CD4-positive, alpha-beta T cell treated with Interleukin-4 for 1 hour (primary cell): ENCODE measurements at regions not wholly inside any gene's neighbourhood (a gene's known extent, or its start where the extent isn't known, plus 50 kb on each side); places are given as distances from the start of the nearest gene placed in this dataset.
"Not testable (repeated sequence)": the region's sequence is repeated elsewhere in the genome, so short reads cannot be mapped to it uniquely, and the experiment has no call there.

Experiments used
- DNase-seq, 2 donors: peaks; one replicate each; pipeline ENCODE4 v3.0.0-alpha.2; 2020 to 2022

DNA sequence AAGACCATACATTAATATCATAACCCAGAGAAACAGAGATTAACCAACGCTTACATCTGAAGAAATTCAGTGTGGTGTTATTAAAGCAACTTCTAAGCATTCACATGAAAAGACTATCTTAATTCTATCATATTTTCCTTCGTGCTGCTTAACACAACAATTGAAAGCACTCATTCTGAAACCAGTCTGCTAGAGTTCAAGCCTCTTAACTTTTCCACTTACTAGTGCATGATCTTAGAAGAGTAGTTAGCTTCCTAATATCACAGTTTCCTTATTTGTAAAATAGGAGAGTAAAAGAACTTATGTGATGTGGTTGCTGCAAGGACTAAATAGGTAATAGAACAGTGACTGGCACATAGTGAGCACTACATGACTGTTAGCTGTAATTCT, 379.3 kb downstream of the TRIM36 start:
- no peak for DNase-seq

GRCh38 chr5:114789773-114790402, 379.8 kb downstream of the TRIM36 start:
- DNase-seq = no peak

GRCh38 chr5:114782869-114783268, 386.8 kb downstream of the TRIM36 start:
- DNase-seq = no peak

DNA sequence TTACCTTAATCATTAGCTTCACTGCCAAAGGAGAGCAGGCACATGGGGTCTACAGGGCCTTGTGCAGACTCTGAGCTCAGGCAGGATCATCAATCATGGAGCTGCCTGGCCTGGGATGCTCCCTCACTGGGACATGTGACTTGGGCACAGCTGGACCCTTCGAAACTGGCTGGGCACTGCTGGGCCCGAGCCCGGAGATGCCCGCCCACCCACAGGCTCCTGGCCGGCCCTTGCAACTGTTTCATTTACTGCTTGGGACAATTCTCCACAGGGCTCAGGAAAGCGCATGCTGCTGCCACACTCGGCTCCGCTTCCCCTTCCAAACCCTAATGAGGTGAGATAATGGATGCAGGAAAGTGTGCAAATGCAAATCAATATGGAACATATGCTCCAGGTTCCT, 387.5 kb downstream of the TRIM36 start:
- no peak for DNase-seq

DNA sequence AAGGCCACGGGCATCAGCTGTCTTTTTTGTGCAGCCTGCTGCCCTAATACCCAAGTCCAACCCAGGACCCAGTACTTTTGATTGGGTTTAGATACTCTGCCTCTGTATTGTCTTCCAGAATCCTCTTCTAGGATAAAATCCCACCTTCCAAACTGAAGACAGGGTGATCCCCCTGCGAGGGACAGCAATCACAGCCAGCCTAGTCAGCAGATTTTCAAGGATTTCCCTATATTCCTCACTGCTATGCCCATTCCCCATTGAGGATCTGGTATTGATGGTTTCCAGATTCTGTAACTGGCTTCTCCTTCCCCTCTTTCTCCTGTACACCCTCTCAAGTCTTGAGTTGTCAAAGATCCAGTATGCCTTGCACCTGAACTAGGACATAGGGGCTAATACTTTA, 389.4 kb downstream of the TRIM36 start:
- no peak for DNase-seq

DNA sequence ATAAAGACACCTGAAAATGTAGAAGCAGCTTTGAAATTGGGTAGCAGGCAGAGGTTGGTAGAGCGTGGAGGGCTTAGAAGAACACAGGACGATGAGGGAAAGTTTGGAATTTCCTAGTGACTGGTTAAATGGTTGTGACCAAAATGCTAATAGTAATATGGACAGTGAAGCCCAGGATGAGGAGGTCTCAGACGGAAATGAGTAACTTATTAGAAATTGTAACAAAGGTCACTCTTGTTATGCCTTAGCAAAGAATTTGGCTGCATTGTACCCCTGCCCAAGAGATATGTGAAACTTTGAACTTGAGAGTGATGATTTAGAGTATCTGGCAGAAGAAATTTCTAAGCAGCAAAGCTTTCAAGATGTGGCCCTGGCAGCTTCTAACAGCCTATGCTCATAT, 382.5 kb downstream of the KCNN2 start:
- no peak for DNase-seq

DNA sequence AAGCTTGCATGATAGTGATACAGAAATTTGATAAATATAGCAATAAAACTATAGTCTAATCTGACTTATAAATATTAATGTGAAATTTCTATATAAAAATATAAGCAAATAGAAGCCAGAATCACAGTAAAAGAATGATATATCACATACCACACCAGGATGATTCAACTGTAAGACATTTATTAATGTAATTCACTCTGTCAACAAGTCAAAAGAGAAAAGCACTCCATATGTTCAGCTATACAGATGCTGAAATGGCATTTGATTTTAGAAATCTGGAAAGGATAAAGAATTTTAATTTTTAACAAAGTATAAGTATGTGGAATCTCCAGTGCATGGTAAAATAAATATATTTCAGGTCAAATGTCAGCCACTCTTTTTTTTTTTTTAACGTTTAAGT, 372.4 kb downstream of the KCNN2 start:
- no peak for DNase-seq

GRCh38 chr5:114729986-114730385, 368.1 kb downstream of the KCNN2 start:
- no peak for DNase-seq

DNA sequence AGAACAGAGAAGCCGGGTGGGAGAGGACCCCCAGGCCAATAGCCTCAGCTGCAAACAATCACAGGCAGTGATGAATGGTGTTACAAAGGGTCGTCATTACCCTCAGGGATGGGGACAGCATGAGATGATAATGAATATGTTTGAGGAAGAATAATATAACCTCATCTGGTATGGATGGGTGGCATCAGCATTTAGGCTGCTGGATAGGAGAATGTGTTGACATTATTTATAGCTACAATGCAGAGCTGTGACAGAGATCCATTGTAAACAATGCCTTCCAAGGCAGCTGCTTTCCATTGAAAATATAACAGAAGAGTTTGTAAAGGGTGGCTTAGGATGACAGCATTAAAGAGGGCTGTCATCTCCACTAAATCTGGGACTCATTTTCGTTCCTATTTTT, 365.5 kb downstream of the KCNN2 start:
- DNase-seq = no peak

GRCh38 chr5:114726131-114726530, 364.3 kb downstream of the KCNN2 start:
- no peak for DNase-seq

DNA sequence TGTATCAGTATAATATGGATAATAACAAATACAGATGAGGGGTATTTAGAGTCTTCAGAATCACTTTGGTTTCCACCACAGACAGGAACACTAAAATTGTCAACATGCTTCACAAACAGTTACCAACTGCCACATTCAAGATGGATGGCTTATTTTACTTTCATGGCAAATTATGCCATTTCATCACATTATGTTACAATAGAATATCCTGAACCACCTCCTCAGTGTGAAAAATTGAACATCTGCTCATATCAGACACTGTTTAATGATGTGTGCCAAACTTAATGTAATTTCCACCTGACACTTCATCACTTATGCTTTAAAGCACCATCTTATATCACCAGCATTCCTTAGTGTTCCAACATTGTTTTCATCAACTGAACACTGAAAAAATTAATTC, 357.4 kb downstream of the KCNN2 start:
- no peak for DNase-seq

DNA sequence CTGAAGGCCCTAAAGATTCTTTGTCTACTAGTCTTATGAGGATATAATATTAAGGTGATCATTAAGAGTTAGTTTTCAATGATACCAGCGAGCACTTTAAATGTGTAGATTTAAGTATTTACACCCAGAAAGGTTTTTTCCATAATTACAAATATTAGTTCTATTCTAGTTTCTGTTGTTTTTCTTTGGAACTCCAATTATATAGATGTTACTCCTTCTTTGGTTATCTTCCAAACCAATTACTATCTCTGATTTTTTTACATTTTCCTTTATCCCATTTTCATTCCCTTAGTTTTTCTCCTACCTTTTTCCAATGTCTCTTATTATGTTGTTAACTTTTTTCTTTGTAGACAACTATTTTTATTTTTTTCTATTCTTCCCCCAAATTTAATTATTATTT, 355.1 kb downstream of the KCNN2 start:
- no peak for DNase-seq

DNA sequence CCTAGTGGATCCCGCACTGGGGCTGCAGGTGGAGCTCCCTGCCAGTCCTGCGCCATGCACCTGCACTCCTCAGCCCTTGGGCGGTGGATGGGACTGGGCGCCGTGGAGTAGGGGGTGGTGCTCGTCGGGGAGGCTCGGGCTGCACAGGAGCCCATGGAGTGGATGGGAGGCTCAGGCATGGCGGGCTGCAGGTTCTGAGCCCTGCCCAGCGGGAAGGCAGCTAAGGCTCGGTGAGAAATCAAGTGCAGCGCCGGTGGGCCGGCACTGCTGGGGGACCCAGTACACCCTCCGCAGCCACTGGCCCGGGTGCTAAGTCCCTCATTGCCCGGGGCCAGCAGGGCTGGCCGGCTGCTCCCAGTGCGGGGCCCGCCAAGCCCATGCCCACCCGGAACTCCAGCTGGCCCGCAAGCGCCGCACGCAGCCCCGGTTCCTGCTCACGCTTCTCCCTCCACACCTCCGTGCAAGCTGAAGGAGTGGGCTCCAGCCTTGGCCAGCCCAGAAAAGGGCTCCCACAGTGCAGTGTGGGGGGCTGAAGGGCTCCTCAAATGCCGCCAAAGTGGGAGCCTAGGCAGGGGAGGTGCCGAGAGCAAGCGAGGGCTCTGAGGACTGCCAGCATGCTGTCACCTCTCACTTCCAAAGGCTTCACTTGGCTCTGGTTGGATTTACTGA, 342.5 kb downstream of the KCNN2 start:
- not testable (repeated sequence) for DNase-seq

- no peak for DNase-seq
Observed at GRCh38 chr5:114702731-114703130, 340.9 kb downstream of the KCNN2 start.

DNA sequence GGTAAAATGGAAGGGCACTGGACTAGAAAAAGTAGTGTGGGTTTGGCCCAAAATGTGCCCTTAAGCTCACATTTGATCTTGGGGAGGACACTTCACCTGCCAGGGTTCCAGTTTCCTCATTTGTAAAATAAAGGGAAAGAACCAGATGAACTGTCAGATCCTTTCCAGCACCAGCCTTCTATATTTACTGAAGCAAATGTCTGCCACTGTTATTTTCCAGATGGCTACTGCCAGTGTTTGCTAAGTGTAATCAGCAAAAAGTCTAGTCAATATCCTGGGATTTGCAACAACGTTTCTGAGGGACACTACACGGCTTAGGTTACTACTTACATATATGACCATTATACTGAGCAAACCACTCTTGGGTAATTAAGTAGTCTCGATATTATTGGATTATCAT, 340.3 kb downstream of the KCNN2 start:
- no peak for DNase-seq

GRCh38 chr5:114700823-114701222, 339.0 kb downstream of the KCNN2 start:
- DNase-seq = no peak

DNA sequence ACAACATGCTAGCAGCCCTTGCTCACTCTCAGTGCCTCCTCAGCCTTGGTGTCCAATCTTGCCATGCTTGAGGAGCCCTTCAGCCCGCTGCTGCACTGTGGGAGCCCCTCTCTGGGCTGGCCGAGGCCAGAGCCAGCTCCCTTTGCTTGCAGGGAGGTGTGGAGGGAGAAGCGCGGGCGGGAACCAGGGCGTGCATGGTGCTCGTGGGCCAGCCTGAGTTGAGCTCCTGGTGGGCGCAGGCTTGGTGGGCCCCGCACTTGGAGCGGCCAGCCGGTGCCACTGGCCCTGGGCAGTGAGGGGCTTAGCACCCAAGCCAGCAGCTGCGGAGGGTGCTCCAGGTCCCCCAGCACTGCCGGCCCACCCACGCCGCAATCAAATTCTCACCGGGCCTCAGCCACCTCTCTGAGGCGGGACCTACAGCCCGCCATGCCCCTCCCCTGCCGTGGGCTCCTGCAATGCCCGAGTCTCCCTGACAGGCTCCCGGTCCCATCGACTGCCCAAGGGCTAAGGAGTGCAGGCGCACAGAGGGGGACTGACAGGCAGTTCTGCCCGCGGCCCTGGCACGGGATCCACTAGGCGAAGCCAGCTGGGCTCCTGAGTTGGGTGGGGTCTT, 333.5 kb downstream of the KCNN2 start:
- no peak for DNase-seq

- DNase-seq = no peak
Observed at GRCh38 chr5:114686356-114686755, 324.5 kb downstream of the KCNN2 start.

DNA sequence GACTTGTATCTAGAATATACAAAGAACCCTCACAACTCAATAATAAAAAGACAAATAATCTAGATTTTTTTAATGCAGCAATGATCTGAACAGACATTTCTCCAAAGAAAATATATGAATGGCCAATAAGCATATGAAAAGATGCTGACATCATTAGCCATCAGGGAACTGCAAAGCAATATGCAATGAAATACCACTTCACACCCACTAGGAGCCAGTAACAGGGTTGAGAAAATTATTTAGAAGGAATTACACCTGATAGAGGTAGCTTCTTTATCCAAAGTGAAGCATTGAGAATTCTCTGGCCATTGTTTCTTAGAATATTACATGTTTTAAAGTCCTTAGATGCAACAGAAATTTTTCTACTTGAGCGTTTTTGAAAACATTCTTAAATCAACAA, 316.9 kb downstream of the KCNN2 start:
- no peak for DNase-seq

- DNase-seq = no peak
Observed at GRCh38 chr5:114665551-114665950, 303.7 kb downstream of the KCNN2 start.

DNA sequence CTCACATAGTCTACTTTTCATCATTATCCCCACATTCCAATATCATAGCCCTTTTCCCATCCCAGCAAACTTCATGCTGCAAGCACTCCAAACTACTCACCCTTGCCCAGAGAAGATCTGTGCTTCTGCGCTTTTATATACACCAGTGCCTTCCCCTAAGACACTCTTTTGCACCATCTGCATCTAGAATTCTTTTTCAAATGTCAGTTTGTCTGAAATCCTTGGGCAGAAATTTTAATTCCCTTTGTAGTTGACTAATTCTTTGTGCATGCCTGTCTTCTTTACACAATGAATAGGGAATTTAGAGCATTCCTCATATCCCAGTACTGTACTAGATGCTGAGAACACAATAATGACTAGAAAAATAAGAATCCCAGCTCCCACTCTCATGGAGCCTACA, 298.9 kb downstream of the KCNN2 start:
- DNase-seq = no peak

- no peak for DNase-seq
Observed at GRCh38 chr5:114658194-114658593, 296.3 kb downstream of the KCNN2 start.

- DNase-seq = no peak
Observed at GRCh38 chr5:114657342-114658130, 295.7 kb downstream of the KCNN2 start.

DNA sequence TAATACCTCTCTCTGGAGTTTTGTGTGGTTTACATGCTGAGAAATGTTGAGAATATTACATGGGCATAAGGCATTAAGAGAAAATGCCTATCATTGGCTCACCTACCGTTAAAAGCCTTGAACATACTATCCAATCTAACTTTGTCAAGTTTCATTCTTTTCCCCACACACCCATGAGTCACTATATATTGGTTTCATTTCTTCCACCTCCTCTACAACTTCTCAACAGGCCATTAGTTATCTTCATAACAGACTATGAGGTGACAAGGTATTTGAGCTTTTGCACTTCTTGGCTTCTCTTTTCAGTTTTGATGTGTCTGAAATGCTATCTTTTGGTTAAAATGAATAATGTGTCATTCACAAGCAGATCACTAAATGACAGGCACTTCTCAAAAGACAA, 288.0 kb downstream of the KCNN2 start:
- DNase-seq = no peak
